Esophagus muscularis mucosa (tissue), 4 donors: ENCODE measurements at regions not wholly inside any gene's neighbourhood (a gene's known extent, or its start where the extent isn't known, plus 50 kb on each side); places are given as distances from the start of the nearest gene placed in this dataset.

ENCODE experiments used
- DNase-seq: peaks from one replicate; pipeline ENCODE4 v3.0.0-alpha.2; 2017; ENCODE audit errors: extremely low spot score
- H3K27ac ChIP-seq, 4 donors: fragments of 200-600 bp; sonication (generic); replicated peaks in 1 of 4; 1 replicate in 3 of 4; 2 replicates in 1 of 4; pipeline ENCODE4 v1.5.1; 2016 to 2019; ENCODE audit warnings: mild to moderate bottlenecking in 1 of 4
- H3K27me3 ChIP-seq, 4 donors: fragments of 200-600 bp; sonication (generic); one replicate each; pipeline versions ENCODE4 v1.5.1 to v1.6.0; 2016 to 2019
- H3K36me3 ChIP-seq, 4 donors: fragments of 200-600 bp; sonication (generic); one replicate each; pipeline ENCODE4 v1.5.1; 2016 to 2019
- H3K4me1 ChIP-seq, 4 donors: fragments of 200-600 bp; sonication (generic); one replicate each; pipeline ENCODE4 v1.5.1; 2016 to 2019
- H3K4me3 ChIP-seq, 4 donors: fragments of 200-600 bp; sonication (generic); 1 replicate in 2 of 4; 2 replicates in 2 of 4; pipeline ENCODE4 v1.5.1; 2016 to 2019; ENCODE audit warnings: mild to moderate bottlenecking in 4 of 4, moderate library complexity in 1 of 4
- H3K9me3 ChIP-seq, 4 donors: fragments of 200-600 bp; sonication (generic); 1 replicate in 3 of 4; 2 replicates in 1 of 4; pipeline ENCODE4 v1.5.1; 2016 to 2019
- CTCF ChIP-seq, 3 experiments: fragments of 200-600 bp in 2 of 3; fragments of 450-650 bp in 1 of 3; sonication (generic) in 2 of 3; IDR thresholded peaks; one replicate each; pipeline ENCODE4 v1.5.1; 2017 to 2019; ENCODE audit warnings: antibody characterized with exemption in 3 of 3, mild to moderate bottlenecking in 2 of 3, moderate library complexity in 1 of 3
- EP300 ChIP-seq: sonication (generic); formaldehyde crosslinking; IDR thresholded peaks from one replicate; pipeline ENCODE4 v1.6.1; 2017; ENCODE audit warnings: antibody characterized with exemption
- POLR2A ChIP-seq: fragments of 450-650 bp; IDR thresholded peaks from one replicate; pipeline ENCODE4 v1.6.1; 2017; ENCODE audit warnings: antibody characterized with exemption, moderate library complexity, mild to moderate bottlenecking, low read depth
- POLR2AphosphoS5 ChIP-seq, 2 donors: sonication (generic); formaldehyde crosslinking; IDR thresholded peaks; one replicate each; pipeline ENCODE4 v1.6.1; 2017; ENCODE audit warnings: antibody characterized with exemption in 2 of 2
- whole genome bisulfite sequencing: methylation state at CpG from one replicate; pipeline ENCODE4 v1.1.5; 2018; 5-methylcytosine and 5-hydroxymethylcytosine counted together
- intact Hi-C: fragments of 100-400 bp; cut with DNase I; formaldehyde crosslinking; loops from one replicate; pipeline ENCODE4 v1.15.1; 2023

GRCh38 chr1:88043834-88044233 is 640.2 kb upstream of the PKN2 start:
- H3K9me3 ChIP-seq, result peaks cover 0 to 17% (median 3%) of the 10 kb centered on the region in 4 donors
- no peak for DNase-seq
- no peaks in the 10 kb centered on the region for H3K4me1 ChIP-seq
- intact Hi-C loops, result no loop called here
- H3K36me3 ChIP-seq, result no peaks in the 10 kb centered on the region
- H3K4me3 ChIP-seq, result no peak overlapping the region
- H3K27me3 ChIP-seq, result no peaks in the 10 kb centered on the region
- no peak for TF ChIP-seq EP300
- TF ChIP-seq CTCF (IDR thresholded peaks at IDR 0.05), result no peak
- no peak for TF ChIP-seq POLR2AphosphoS5 (IDR thresholded peaks at IDR 0.05)
- no peak overlapping the region for H3K27ac ChIP-seq

DNA sequence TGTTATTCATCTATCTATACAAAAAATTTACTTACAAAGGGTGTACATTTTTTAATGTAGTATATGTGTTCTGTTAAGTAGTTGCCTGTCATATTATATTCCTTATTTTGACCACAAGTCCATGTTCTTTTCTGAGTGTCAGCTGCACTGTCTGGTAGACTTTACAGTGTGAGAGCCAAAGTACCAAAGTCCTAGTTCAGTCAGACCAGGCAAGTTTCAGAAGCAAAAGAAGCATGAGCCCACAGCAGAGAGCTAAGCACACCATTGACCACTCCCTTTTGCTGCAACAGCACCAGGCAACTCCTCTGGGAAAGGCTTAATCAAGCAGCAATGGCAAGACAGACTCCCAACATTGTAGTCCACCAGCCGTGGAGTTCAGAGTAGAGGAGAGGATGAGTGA is 631.9 kb upstream of the PKN2 start:
- Histone ChIP-seq H3K4me1 (no peaks in the 10 kb centered on the region), H3K36me3 (no peaks in the 10 kb centered on the region), H3K27me3 (no peaks in the 10 kb centered on the region), H3K9me3 (no peaks in the 10 kb centered on the region), H3K4me3 (no peak overlapping the region), H3K27ac (no peak overlapping the region)
- intact Hi-C loops, result no loop called here
- 87% methylated on average over 1 of the region's 1 CpG for WGBS
- no peak for DNase-seq
- no peak for TF ChIP-seq POLR2AphosphoS5 (IDR thresholded peaks at IDR 0.05)
- TF ChIP-seq EP300, result no peak
- TF ChIP-seq POLR2A, result no peak
- no peak for TF ChIP-seq CTCF (IDR thresholded peaks at IDR 0.05)

GRCh38 chr1:88053065-88053464 is 631.0 kb upstream of the PKN2 start:
- Histone ChIP-seq H3K36me3 (no peaks in the 10 kb centered on the region), H3K27ac (no peak overlapping the region), H3K4me3 (no peak overlapping the region), H3K4me1 (no peaks in the 10 kb centered on the region), H3K27me3 (no peaks in the 10 kb centered on the region), H3K9me3 (no peaks in the 10 kb centered on the region)
- TF ChIP-seq POLR2AphosphoS5 (IDR thresholded peaks at IDR 0.05), result no peak
- 88% methylated on average over 2 of the region's 2 CpGs for WGBS
- intact Hi-C loops, result no loop called here
- no peak for DNase-seq

DNA sequence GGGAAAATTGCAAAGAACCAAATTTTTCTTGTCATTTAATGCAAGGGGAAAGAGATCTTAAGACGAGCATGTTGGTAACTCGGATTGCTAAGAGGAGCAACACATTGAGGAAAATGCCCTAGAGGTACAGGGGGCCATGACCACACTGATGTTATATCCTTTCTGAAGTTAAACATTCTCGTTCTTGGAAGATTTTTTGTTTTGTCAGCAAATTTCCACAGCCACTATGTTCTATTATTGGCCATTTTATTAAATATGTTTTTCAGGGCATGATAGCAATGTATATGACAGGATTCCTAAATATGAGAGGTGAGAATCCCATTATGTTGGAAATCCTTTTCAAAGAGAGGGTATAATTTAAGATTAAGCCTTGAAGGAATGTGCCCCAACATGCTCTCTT is 627.2 kb upstream of the PKN2 start:
- DNase-seq, result no peak
- no peak for TF ChIP-seq POLR2A
- no peak for TF ChIP-seq EP300
- no peak for TF ChIP-seq CTCF (IDR thresholded peaks at IDR 0.05)
- no peak for TF ChIP-seq POLR2AphosphoS5 (IDR thresholded peaks at IDR 0.05)
- Histone ChIP-seq H3K36me3 (no peaks in the 10 kb centered on the region), H3K4me1 (peaks cover 0 to 14% (median 11%) of the 10 kb centered on the region in 4 donors), H3K27me3 (no peaks in the 10 kb centered on the region), H3K27ac (no peak overlapping the region), H3K4me3 (no peak overlapping the region), H3K9me3 (no peaks in the 10 kb centered on the region)
- 86% methylated on average over 3 of the region's 3 CpGs for WGBS
- intact Hi-C loops, result no loop called here

DNA sequence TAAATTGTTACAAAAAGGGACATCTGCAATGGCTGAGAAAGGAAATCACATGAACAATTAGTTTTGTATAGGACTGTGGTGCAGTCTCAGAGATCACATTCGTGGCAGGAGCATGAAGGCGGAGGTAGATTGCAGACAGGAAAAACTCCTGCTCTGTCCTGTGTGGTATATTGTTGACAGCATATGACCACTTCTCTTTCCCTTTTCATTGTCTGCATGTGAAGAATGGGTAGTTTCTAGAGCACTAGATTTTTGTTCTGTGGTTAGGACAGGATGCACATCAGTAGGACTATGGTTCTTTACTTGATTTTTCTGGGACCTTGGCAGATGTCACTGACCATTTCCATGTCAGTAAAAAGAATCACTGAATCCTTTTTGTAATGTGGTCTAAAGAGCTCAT is 625.9 kb upstream of the PKN2 start:
- H3K4me1 ChIP-seq, result peaks cover 0 to 14% (median 11%) of the 10 kb centered on the region in 4 donors
- H3K27ac ChIP-seq, result no peak overlapping the region
- TF ChIP-seq POLR2AphosphoS5 (IDR thresholded peaks at IDR 0.05) (no peak), CTCF (IDR thresholded peaks at IDR 0.05) (no peak), EP300 (no peak), POLR2A (no peak)
- H3K4me3 ChIP-seq, result no peak overlapping the region
- no peaks in the 10 kb centered on the region for H3K27me3 ChIP-seq
- H3K36me3 ChIP-seq, result no peaks in the 10 kb centered on the region
- H3K9me3 ChIP-seq, result no peaks in the 10 kb centered on the region
- WGBS, result 78% methylated on average over 2 of the region's 2 CpGs
- no peak for DNase-seq
- intact Hi-C loops, result no loop called here
